ENCODE measurements at regions not wholly inside any gene's neighbourhood (a gene's known extent, or its start where the extent isn't known, plus 50 kb on each side); places are given as distances from the start of the nearest gene placed in this dataset.

DNA sequence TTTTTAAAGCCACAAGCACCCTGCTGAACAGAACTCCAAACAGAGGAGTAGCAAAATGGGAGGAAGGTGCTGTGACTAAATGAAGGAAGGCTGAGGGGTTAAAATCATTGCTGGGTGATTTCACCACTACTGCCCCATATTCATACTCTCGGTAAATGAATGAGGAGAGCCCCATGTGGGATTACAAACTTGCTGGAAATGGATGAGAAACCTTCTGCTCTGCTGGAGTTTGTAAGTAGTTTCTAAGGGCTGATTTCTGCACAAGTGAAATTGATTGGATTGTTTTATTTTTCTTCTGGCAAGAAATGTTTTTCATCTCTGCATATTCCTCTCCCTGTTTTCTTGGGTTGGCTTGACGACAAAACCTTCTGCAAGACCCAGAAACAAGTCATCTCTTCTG is 533.5 kb upstream of the MMS22L start:
- FAIRE-seq, result no peak
- BruUV-seq (replicated peaks), result no TSS peak
- H3K4me3 ChIP-seq, result no peak overlapping the region

More for the DNA sequence above, 533.5 kb upstream of the MMS22L start:
- SMC1A ChIA-PET (ENCODE audit: uncharacterized antibody, unreplicated experiment), result interaction anchor here (0.5 kb wide), 1 partner anchor 1936 kb away, joined by 4 read pairs; no protein-coding TSS in a partner anchor
- POLR2A ChIA-PET, result no interaction called here
- 0% methylated on average over 2 of the region's 2 CpGs for WGBS (ENCODE audit: insufficient coverage, insufficient replicate concordance, low lambda C conversion rate, missing lambda C conversion rate)
- DNase-seq (ENCODE audit: low read depth, low spot score) (no peak), ATAC-seq (no peak)
- Histone ChIP-seq H3K9me3 (replicated peaks; ENCODE audit: control insufficient read depth, insufficient read depth, low read length) (no peaks in the 10 kb centered on the region), H3K9ac (ENCODE audit: control insufficient read depth, insufficient read depth, low read length) (no peak overlapping the region), H3K79me2 (ENCODE audit: control insufficient read depth, insufficient read depth, low read length) (no peaks in the 10 kb centered on the region), H3K27ac (ENCODE audit: control insufficient read depth, insufficient read depth) (no peak overlapping the region), H3K36me3 (ENCODE audit: control insufficient read depth in 2 of 2, insufficient read depth in 2 of 2, low read length in 1 of 2) (no peaks in the 10 kb centered on the region), H4K20me1 (ENCODE audit: control insufficient read depth, insufficient read depth) (no peaks in the 10 kb centered on the region), H3K27me3 (replicated peaks in 1 of 2; ENCODE audit: control insufficient read depth in 2 of 2, insufficient read depth in 2 of 2, low read length in 1 of 2) (no peaks in the 10 kb centered on the region), H3K4me2 (ENCODE audit: control insufficient read depth, insufficient read depth) (no peak overlapping the region), H3K4me1 (ENCODE audit: control insufficient read depth, insufficient read depth, low read length) (no peaks in the 10 kb centered on the region), H2AFZ (ENCODE audit: control insufficient read depth, low read depth, low read length) (no peak overlapping the region)
- intact Hi-C loops (cut with micrococcal nuclease; ENCODE audit: unreplicated experiment), result no loop called here
- TF ChIP-seq KAT2A (conservative IDR thresholded peaks at IDR 0.05; ENCODE audit: control insufficient read depth, low read depth, low read length), result no peak
- no peak for TF ChIP-seq HDGF (IDR thresholded peaks at IDR 0.05)
- TF ChIP-seq, protein P1, sequence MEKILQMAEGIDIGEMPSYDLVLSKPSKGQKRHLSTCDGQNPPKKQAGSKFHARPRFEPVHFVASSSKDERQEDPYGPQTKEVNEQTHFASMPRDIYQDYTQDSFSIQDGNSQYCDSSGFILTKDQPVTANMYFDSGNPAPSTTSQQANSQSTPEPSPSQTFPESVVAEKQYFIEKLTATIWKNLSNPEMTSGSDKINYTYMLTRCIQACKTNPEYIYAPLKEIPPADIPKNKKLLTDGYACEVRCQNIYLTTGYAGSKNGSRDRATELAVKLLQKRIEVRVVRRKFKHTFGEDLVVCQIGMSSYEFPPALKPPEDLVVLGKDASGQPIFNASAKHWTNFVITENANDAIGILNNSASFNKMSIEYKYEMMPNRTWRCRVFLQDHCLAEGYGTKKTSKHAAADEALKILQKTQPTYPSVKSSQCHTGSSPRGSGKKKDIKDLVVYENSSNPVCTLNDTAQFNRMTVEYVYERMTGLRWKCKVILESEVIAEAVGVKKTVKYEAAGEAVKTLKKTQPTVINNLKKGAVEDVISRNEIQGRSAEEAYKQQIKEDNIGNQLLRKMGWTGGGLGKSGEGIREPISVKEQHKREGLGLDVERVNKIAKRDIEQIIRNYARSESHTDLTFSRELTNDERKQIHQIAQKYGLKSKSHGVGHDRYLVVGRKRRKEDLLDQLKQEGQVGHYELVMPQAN (conservative IDR thresholded peaks at IDR 0.05), result no peak
- no peak for TF ChIP-seq NFXL1 (IDR thresholded peaks at IDR 0.05; ENCODE audit: borderline replicate concordance)
- TF ChIP-seq JUND (IDR thresholded peaks at IDR 0.05; ENCODE audit: low read depth, low read length), result no peak
- no peak for TF ChIP-seq MYC (IDR thresholded peaks at IDR 0.05; ENCODE audit: insufficient read depth, insufficient read length, insufficient replicate concordance, low read length, severe bottlenecking)
- TF ChIP-seq, protein P2, sequence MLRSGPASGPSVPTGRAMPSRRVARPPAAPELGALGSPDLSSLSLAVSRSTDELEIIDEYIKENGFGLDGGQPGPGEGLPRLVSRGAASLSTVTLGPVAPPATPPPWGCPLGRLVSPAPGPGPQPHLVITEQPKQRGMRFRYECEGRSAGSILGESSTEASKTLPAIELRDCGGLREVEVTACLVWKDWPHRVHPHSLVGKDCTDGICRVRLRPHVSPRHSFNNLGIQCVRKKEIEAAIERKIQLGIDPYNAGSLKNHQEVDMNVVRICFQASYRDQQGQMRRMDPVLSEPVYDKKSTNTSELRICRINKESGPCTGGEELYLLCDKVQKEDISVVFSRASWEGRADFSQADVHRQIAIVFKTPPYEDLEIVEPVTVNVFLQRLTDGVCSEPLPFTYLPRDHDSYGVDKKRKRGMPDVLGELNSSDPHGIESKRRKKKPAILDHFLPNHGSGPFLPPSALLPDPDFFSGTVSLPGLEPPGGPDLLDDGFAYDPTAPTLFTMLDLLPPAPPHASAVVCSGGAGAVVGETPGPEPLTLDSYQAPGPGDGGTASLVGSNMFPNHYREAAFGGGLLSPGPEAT (IDR thresholded peaks at IDR 0.05; ENCODE audit: low read depth), result no peak
- in situ Hi-C loops (cut with MboI), result no loop called here
- CTCF ChIA-PET, result no interaction called here
- RAD21 ChIA-PET (ENCODE audit: unreplicated experiment), result no interaction called here

All from GM12878 (cell line).